ENCODE measurements at regions not wholly inside any gene's neighbourhood (a gene's known extent, or its start where the extent isn't known, plus 50 kb on each side); places are given as distances from the start of the nearest gene placed in this dataset.

GRCh38 chr4:108350332-108350731 is 181.6 kb upstream of the LEF1 start:
- no peak for DNase-seq (ENCODE audit: low read depth)
- H3K4me3 ChIP-seq (replicated peaks; ENCODE audit: low read depth, low read length), result no peak overlapping the region
- no peak for TF ChIP-seq CTCF (IDR thresholded peaks at IDR 0.05; ENCODE audit: low read length, missing control alignments)

DNA sequence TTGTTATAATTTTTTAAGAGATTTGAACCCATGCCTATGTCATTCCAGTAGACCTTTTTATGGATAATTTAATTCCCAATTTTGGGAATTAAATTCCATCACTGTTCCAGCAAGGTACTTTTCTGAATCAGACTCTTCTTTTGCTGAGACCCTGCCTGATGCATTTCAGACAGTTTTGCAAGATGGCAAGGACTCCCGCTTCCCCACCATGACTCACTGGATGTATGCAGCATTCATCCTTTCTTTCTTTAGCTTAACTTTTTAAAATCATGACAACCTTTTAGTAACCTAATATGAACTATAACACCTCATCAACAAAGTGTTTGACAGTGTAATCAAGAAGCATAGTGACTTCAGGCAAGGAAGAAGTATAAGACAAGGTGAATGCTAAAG is 178.1 kb upstream of the LEF1 start:
- H3K4me3 ChIP-seq (replicated peaks; ENCODE audit: low read depth, low read length), result no peak overlapping the region
- DNase-seq (ENCODE audit: low read depth), result no peak
- TF ChIP-seq CTCF (IDR thresholded peaks at IDR 0.05; ENCODE audit: low read length, missing control alignments), result no peak

GRCh38 chr4:108345862-108346817 is 177.4 kb upstream of the LEF1 start:
- TF ChIP-seq CTCF (IDR thresholded peaks at IDR 0.05; ENCODE audit: low read length, missing control alignments), result no peak
- no peak for DNase-seq (ENCODE audit: low read depth)
- no peak overlapping the region for H3K4me3 ChIP-seq (replicated peaks; ENCODE audit: low read depth, low read length)

DNA sequence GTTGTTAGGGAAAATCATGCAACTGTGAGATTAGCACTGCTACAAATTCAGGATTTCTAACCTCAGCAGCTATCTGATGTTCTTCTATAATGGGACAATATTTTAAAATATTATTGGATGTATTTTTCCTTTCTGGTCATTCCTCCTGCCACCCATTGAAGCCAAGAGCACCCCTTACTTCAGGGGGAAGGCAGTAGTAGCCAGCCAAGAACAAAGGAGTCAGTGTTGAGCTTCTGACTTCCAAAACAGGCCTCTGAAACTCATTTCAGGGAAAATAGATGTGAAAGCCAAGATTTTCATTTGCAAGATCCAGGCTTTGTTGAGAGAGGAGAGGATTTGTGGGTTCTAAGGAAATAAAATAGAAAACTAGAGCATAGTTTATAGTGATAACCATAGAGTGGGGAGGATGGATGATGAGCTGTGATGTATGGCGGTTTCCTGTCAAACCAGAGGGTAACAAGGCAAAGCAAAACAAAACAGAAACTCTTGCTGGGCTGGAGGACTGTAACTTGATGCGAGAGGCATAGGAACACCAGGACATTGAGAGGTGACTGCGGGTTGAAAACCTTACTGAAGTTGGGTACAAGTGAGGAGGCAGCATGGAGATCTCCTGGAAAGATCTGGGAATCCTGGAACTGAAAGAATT is 173.7 kb upstream of the LEF1 start:
- TF ChIP-seq CTCF (IDR thresholded peaks at IDR 0.05; ENCODE audit: low read length, missing control alignments), result no peak
- H3K4me3 ChIP-seq (replicated peaks; ENCODE audit: low read depth, low read length), result no peak overlapping the region
- DNase-seq (ENCODE audit: low read depth), result no peak

GRCh38 chr4:108337923-108338322 is 169.2 kb upstream of the LEF1 start:
- no peak for DNase-seq (ENCODE audit: low read depth)

GRCh38 chr4:108336076-108336475 is 167.3 kb upstream of the LEF1 start:
- TF ChIP-seq CTCF (IDR thresholded peaks at IDR 0.05; ENCODE audit: low read length, missing control alignments), result no peak
- no peak overlapping the region for H3K4me3 ChIP-seq (replicated peaks; ENCODE audit: low read depth, low read length)
- no peak for DNase-seq (ENCODE audit: low read depth)

More at GRCh38 chr4:108337923-108338322, 169.2 kb upstream of the LEF1 start:
- TF ChIP-seq CTCF (IDR thresholded peaks at IDR 0.05; ENCODE audit: low read length, missing control alignments), result no peak
- no peak overlapping the region for H3K4me3 ChIP-seq (replicated peaks; ENCODE audit: low read depth, low read length)
